ENCODE measurements at regions not wholly inside any gene's neighbourhood (a gene's known extent, or its start where the extent isn't known, plus 50 kb on each side); places are given as distances from the start of the nearest gene placed in this dataset.
"Not testable (repeated sequence)": the region's sequence is repeated elsewhere in the genome, so short reads cannot be mapped to it uniquely, and the experiment has no call there.

GRCh38 chr9:85880507-85880906 is 60.4 kb upstream of the NAA35 start:
- TF ChIP-seq CTCF (IDR thresholded peaks at IDR 0.05; ENCODE audit: low read depth, low read length); EZH2phosphoT487 (IDR thresholded peaks at IDR 0.05; ENCODE audit: low read depth): not testable (repeated sequence)
